K562 (cell line): ENCODE measurements at regions not wholly inside any gene's neighbourhood (a gene's known extent, or its start where the extent isn't known, plus 50 kb on each side); places are given as distances from the start of the nearest gene placed in this dataset.

Experiments used
- ATAC-seq: fragments of 200-7000 bp; cut with Tn5 transposase; 3 replicates; pipeline ENCODE4 v1.9.1; 2020; ENCODE audit warnings: moderate library complexity
- BruUV-seq: library from RNA; stranded (reverse); fragments of 400-500 nt; replicated peaks from 2 replicates; lab custom pipeline; 2021; lab: Mats Ljungman, UMichigan
- CTCF ChIA-PET: fragments of 300-600 bp; formaldehyde crosslinking; extraction: SDS; loops from one replicate; lab custom pipeline; 2021; ENCODE audit warnings: low intra/inter-chr PET ratio; lab: Yijun Ruan, JAX
- POLR2A ChIA-PET: fragments of 300-600, 350-650 bp; sonication (Branson Sonifier 250); formaldehyde crosslinking; extraction: SDS; loops from one replicate; lab custom pipeline; 2021; ENCODE audit warnings: antibody characterized with exemption, inconsistent platforms; lab: Yijun Ruan, JAX
- DNase-seq, 4 experiments: peaks; one replicate each; pipeline versions ENCODE4 v3.0.0 to v3.0.0-alpha.2; 2011 to 2018; ENCODE audit warnings: low spot score in 3 of 4, mixed read lengths in 3 of 4; ENCODE audit errors: extremely low read depth in 1 of 4
- FAIRE-seq: peaks from 2 replicates; lab custom pipeline; 2011; peaks lifted over from hg19 to GRCh38; lab: Jason Lieb, UNC
- H2AFZ ChIP-seq: 2 replicates; pipeline ENCODE4 v1.6.0; 2011; ENCODE audit warnings: low read depth, low read length, control low read depth, inconsistent platforms
- H3K27ac ChIP-seq: fragments of 200-600 bp; 3 replicates; pipeline ENCODE4 v1.8.0; 2011; ENCODE audit warnings: low read depth, mild to moderate bottlenecking, control low read depth, inconsistent platforms, low read length, moderate library complexity, mixed read lengths; ENCODE audit errors: extremely low read depth
- H3K27me3 ChIP-seq, 2 experiments: fragments of 300-600 bp in 1 of 2; 2 replicates in 1 of 2; 3 replicates in 1 of 2; pipeline versions ENCODE4 v1.6.0 to v1.8.0; 2011; ENCODE audit warnings: inconsistent platforms in 2 of 2, low read length in 2 of 2, mild to moderate bottlenecking in 1 of 2, mixed read lengths in 1 of 2, moderate library complexity in 1 of 2; ENCODE audit not compliant: control insufficient read depth in 2 of 2, insufficient read depth in 2 of 2
- H3K36me3 ChIP-seq: fragments of 300-600 bp; 3 replicates; pipeline ENCODE4 v1.8.0; 2011; ENCODE audit warnings: mild to moderate bottlenecking, low read length, inconsistent platforms; ENCODE audit not compliant: control insufficient read depth, insufficient read depth
- H3K4me1 ChIP-seq, 2 experiments: fragments of 200-600 bp in 1 of 2; replicated peaks in 1 of 2; 2 replicates in 1 of 2; 3 replicates in 1 of 2; pipeline versions ENCODE4 v1.5.1 to v1.8.0; 2011; ENCODE audit warnings: inconsistent platforms in 2 of 2, low read length in 2 of 2, mild to moderate bottlenecking in 1 of 2, mixed read lengths in 1 of 2, moderate library complexity in 1 of 2; ENCODE audit not compliant: control insufficient read depth in 2 of 2, insufficient read depth in 2 of 2
- H3K4me2 ChIP-seq: 2 replicates; pipeline ENCODE4 v1.6.1; 2011; ENCODE audit warnings: low read length, control low read depth, inconsistent platforms, mixed read lengths; ENCODE audit not compliant: insufficient read depth
- H3K4me3 ChIP-seq: fragments of 200-600 bp; sonication (generic), shearing (Covaris generic); 2 replicates; pipeline ENCODE4 v1.5.1; 2016; ENCODE audit warnings: control low read depth, inconsistent platforms
- H3K79me2 ChIP-seq: fragments of 200-600 bp; 3 replicates; pipeline ENCODE4 v1.8.0; 2011; ENCODE audit warnings: low read length, inconsistent platforms; ENCODE audit not compliant: control insufficient read depth, insufficient read depth
- H3K9ac ChIP-seq, 2 experiments: 2 replicates each; pipeline versions ENCODE4 v1.6.0 to v1.6.1; 2011; ENCODE audit warnings: low read depth in 2 of 2, low read length in 2 of 2, control low read depth in 1 of 2, inconsistent platforms in 1 of 2, mild to moderate bottlenecking in 1 of 2, mixed read lengths in 1 of 2; ENCODE audit not compliant: insufficient read depth in 1 of 2
- H3K9me1 ChIP-seq: one replicate; pipeline ENCODE4 v1.6.0; 2011; ENCODE audit warnings: inconsistent platforms, mild to moderate bottlenecking, low read length, moderate library complexity; ENCODE audit not compliant: control insufficient read depth, insufficient read depth
- H3K9me3 ChIP-seq: replicated peaks from 2 replicates; pipeline ENCODE4 v1.5.1; 2011; ENCODE audit warnings: low read depth, low read length, inconsistent platforms; ENCODE audit not compliant: control insufficient read depth, insufficient read depth
- H4K20me1 ChIP-seq: replicated peaks from 2 replicates; pipeline ENCODE4 v1.6.1; 2011; ENCODE audit warnings: low read length, inconsistent platforms, mixed read lengths; ENCODE audit not compliant: control insufficient read depth, insufficient read depth
- FIP1L1 ChIP-seq: fragments of 200-400 bp; formaldehyde crosslinking; IDR thresholded peaks from 2 replicates; pipeline ENCODE4 v1.6.1; 2018; ENCODE audit warnings: mild to moderate bottlenecking, low read depth, low read length; ENCODE audit not compliant: poor library complexity, severe bottlenecking
- MYC ChIP-seq, 2 experiments: fragments of 250-450 bp in 1 of 2; sonication (Bioruptor Pico) in 1 of 2; IDR thresholded peaks; 2 replicates each; pipeline versions ENCODE4 v1.5.1 to v1.6.1; 2012 to 2021; ENCODE audit warnings: low read depth in 2 of 2, borderline replicate concordance in 1 of 2, improper control_type of control experiment in 1 of 2, low read length in 1 of 2, mild to moderate bottlenecking in 1 of 2, moderate library complexity in 1 of 2
- NEUROD1 ChIP-seq: fragments of 150-350 bp; IDR thresholded peaks from 2 replicates; pipeline ENCODE4 v1.6.1; 2014; ENCODE audit warnings: borderline replicate concordance, low read length, low read depth; ENCODE audit not compliant: partially characterized antibody
- PML ChIP-seq: IDR thresholded peaks from 2 replicates; pipeline ENCODE4 v1.6.1; 2012; ENCODE audit warnings: low read length, inconsistent platforms
- SAFB2 ChIP-seq: fragments of 200-400 bp; formaldehyde crosslinking; IDR thresholded peaks from 2 replicates; pipeline ENCODE4 v1.6.1; 2018; ENCODE audit warnings: borderline replicate concordance, low read length, low read depth, moderate library complexity; ENCODE audit not compliant: severe bottlenecking
- SIN3B ChIP-seq: fragments of 450-650 bp; IDR thresholded peaks from 2 replicates; pipeline ENCODE4 v1.6.1; 2017; ENCODE audit warnings: low read depth, mild to moderate bottlenecking, moderate library complexity
- SNAPC5 ChIP-seq: fragments of 250-450 bp; sonication (Bioruptor Pico); IDR thresholded peaks from 2 replicates; pipeline ENCODE4 v1.8.0; 2021; ENCODE audit warnings: moderate library complexity, mild to moderate bottlenecking, inconsistent platforms
- ZNF316 ChIP-seq: fragments of 450-650 bp; IDR thresholded peaks from 2 replicates; pipeline ENCODE4 v1.6.1; 2016
- WGBS: fragments of 100-300 bp; shearing (Covaris generic); methylation state at CpG from one replicate; pipeline ENCODE4 v1.1.6; 2016; ENCODE audit warnings: low coverage, mixed read lengths; ENCODE audit not compliant: insufficient coverage; ENCODE audit errors: missing lambda C conversion rate; 5-methylcytosine and 5-hydroxymethylcytosine counted together
- in situ Hi-C: fragments of 300-500 bp; cut with MboI; formaldehyde crosslinking; loops from 4 replicates; pipeline ENCODE4 v1.15.0; 2018; ENCODE audit warnings: inconsistent platforms, mixed read lengths
- intact Hi-C: fragments of 100-400 bp; cut with micrococcal nuclease; formaldehyde crosslinking; loops from 2 replicates; pipeline ENCODE4 v1.14.2; 2022

DNA sequence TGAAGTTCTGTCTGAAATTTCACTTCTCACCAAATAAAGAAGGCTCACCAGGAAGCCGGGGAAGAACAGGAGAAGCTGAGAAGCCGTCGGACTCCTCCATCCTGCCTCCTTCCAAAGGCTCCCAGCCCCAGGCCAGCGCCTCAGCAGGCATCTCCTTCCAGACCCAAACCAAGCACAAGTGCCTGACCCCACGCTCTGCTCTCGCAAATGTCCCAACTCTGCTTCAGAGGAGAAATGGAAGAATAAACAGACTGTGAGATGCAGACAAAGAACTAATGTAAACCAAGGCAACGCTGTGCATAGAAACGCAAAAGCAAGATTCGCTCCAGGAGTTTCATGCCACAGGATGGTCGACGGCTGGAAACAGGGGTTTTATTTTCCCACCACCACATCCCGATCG, 100.3 kb upstream of the EXOC2 start:
- Histone ChIP-seq H3K27ac (no peak overlapping the region), H3K4me1 (no peaks in the 10 kb centered on the region), H3K27me3 (peaks cover 28 to 49% of the 10 kb centered on the region in 2 experiments), H3K9ac (no peak overlapping the region), H2AFZ (no peak overlapping the region), H3K4me2 (no peak overlapping the region), H3K4me3 (no peak overlapping the region), H3K36me3 (no peaks in the 10 kb centered on the region), H3K79me2 (no peaks in the 10 kb centered on the region), H3K9me3 (no peaks in the 10 kb centered on the region), H3K9me1 (no peaks in the 10 kb centered on the region), H4K20me1 (no peaks in the 10 kb centered on the region)
- no peak for FAIRE-seq
- no TSS peak for BruUV-seq
- 2% methylated on average over 13 of the region's 13 CpGs for WGBS
- CTCF ChIA-PET: no interaction called here
- POLR2A ChIA-PET: interaction anchor here (1.4 kb wide), 1 partner anchor 12 kb away, joined by 4 read pairs; no protein-coding TSS in a partner anchor
- no peak for ATAC-seq
- DNase-seq: no peak
- intact Hi-C loops (loop anchor here (5.0 kb wide), 1 partner anchor 606 kb away; no protein-coding TSS in a partner anchor), in situ Hi-C loops (loop anchor here (10.0 kb wide), 2 partner anchors 198 to 582 kb away; no protein-coding TSS in a partner anchor)
- TF ChIP-seq PML: no peak
- no peak for TF ChIP-seq SAFB2
- TF ChIP-seq NEUROD1: no peak
- TF ChIP-seq MYC (IDR thresholded peaks at IDR 0.05; ENCODE audit: low read depth, low read length): no peak
- no peak for TF ChIP-seq MYC (CRISPR knock-in tag; IDR thresholded peaks at IDR 0.05; ENCODE audit: borderline replicate concordance, low read depth)
- TF ChIP-seq SNAPC5: no peak
- TF ChIP-seq SIN3B: no peak
- TF ChIP-seq ZNF316: no peak
- TF ChIP-seq FIP1L1: no peak
